Activated CD8-positive, alpha-beta memory T cell treated with anti-CD3 and anti-CD28 coated beads for 1 hour (primary cell): ENCODE measurements at regions not wholly inside any gene's neighbourhood (a gene's known extent, or its start where the extent isn't known, plus 50 kb on each side); places are given as distances from the start of the nearest gene placed in this dataset.

Source experiments
- DNase-seq, 2 donors: peaks; one replicate each; pipeline ENCODE4 v3.0.0-alpha.2; 2020; ENCODE audit warnings: low read depth in 1 of 2; ENCODE audit errors: extremely low read depth in 1 of 2

DNA sequence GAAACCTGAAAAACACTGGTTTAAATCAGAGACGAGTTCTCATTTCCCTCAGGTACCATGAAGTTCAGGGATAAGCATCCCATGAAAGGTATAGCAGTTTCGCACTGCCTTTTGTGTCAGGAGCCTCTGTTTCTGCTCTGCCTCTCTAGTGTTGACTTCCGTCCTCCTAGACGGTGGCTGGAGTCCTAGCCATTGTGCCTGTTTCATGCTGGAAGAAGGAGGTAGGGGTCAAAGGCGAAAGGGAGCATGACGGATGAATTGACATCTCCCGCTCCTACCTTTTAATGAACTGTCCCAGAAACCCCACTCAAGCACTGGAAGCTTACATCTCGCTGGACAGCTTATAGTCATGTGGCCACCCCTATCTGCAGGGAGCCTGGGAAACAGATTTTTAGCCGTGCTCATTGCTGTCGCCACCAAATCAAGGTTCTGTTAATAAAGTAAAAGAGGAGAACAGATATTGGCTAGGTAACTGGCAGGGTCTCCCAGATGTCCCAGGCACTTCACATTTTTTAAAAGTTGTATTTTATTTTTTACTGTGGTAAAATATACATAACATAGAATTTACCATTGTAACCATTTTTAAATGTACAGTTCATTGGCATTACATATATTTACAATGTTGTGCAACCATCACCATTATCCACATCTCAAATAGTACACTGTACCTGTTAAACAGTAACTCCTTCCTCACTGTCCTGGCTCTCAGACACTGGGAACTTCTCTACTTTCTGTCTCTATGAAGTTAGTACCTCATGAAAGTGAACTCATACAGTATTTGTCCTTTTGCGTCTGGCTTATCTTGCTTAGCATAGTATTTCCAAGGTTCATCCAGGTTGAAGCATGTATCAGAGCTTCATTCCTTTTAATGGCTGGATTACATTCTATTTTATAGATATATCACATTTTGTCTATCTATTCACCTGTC, 55.0 kb upstream of the CTLA4 start:
- DNase-seq = no peak

DNA sequence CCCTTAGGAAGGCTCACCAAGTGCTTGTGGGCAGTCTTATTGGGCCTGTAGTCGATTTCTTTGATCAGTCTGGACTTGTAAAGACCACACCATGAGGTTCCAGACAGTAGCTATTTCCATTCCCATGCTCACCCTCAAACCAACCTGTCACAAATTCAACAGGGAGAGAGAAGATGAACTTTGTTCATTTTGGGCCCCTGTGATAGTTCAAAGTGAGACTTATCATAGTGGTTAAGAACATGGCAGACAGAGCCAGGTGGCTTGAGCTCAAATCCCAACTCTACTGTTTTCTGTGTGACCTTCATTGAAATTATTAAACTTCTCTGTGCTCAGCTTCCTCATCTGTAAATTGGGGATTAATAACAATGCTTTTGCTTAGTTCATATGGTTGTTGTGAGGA, 53.9 kb upstream of the CTLA4 start:
- no peak for DNase-seq

DNA sequence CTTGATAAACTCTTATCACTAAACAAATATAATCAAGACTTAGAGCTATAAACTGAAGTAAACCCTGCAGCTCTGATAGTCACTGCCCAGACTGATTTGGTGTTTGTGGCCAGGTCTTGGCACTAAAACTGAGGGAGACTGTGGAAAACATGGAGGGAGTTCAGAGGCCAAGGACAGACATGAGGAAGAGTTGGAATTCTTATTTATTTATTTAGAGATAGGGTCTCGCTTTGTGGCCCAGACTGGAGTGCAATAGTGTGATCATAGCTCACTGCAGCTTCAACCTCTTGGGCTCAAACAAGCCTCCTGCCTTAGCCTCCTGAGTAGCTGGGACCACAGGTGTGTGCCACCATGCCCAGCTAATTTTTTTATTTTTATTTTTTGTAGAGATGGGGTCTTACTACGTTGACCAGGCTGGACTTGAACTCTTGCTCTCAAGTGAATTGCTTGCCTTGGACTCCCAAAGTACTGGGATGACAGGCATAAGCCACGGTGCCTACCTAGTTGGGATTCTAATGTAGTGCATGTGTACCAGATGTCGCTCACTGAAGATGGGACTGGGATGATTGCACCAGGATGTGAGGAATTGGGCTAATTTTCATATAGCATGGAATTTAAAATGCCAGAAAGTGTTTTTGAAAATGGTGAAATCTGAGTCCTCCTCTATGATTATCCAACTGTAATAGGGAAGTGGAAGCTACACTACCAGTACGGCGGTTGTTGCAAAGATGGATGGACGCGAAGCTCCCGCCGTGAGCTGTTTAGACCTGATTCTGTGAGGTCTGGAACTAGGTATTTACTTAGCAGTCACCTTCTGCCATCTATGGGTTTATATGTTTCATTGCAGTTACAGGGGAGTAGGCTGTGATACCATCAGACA, 52.7 kb upstream of the CTLA4 start:
- peak in 1 of 2 donors; percentile 14 for DNase-seq

DNA sequence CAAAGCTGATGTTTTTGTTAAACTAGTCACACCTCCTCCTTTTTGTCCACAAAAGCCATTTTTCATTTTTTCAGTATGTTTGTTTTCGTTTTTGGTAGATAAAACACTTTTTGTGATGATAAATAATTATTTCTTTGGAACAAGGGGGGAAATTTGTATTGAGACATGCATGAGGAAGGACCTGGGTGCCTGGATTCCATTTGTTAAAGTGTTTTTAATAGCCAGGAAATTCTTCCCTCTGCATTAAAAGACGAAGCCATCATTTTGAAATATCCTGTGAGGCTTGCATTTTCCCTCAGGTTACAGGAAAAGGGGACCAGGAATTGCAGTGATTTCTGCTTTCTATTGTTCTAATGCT, 52.1 kb upstream of the CTLA4 start:
- DNase-seq = no peak

DNA sequence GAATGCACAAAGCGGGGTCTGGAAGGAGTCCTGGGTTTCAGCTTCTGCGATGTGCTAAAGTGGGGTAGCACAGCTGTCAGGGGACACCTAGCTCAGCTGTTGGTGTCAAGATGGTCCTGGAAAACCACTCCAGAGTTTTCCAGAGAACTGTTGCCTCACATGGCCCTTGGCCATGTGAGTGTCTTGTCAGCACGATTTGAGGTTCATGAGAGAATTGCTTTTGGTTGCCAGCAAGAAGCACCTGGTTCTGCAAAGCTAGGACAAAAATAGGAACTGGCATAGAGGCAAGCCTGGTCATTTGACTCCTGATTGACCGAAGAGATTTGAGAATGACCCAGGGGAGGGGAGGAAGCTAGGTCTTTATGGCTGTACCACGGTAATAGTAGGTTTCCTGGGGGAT, 50.4 kb upstream of the CTLA4 start:
- DNase-seq = no peak
